ENCODE measurements at regions not wholly inside any gene's neighbourhood (a gene's known extent, or its start where the extent isn't known, plus 50 kb on each side); places are given as distances from the start of the nearest gene placed in this dataset.

DNA sequence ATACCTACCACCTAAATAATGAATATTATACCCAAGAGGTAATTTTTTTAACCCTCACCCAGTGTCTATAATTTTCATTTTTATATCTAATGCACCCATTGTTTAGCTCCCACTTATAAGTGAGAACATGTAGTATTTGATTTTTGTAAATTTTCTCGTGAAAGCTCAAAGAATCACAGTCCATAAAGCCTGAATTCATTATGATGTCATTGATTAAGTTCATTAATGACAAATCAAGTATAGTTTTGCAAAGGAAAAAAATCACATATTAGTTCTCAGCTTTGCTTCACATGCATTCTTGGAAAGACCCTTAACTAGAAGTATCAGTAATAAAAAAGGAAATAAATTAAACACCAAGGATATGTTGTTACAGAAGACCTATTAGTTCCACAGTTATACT, 425.3 kb upstream of the UBE2E2 start:
- TF ChIP-seq ZNF232 (CRISPR knock-in tag; IDR thresholded peaks at IDR 0.05) = no peak
- no peak for TF ChIP-seq MITF (IDR thresholded peaks at IDR 0.05)
- TF ChIP-seq MAFF (IDR thresholded peaks at IDR 0.05; ENCODE audit: low read length) = no peak
- no peak for TF ChIP-seq KLF10 (CRISPR knock-in tag; IDR thresholded peaks at IDR 0.05)
- TF ChIP-seq CREB1 (IDR thresholded peaks at IDR 0.05) = no peak
- TF ChIP-seq CREB1 (CRISPR knock-in tag; IDR thresholded peaks at IDR 0.05) = no peak
- no peak for TF ChIP-seq KAT7 (CRISPR knock-in tag; IDR thresholded peaks at IDR 0.05; ENCODE audit: borderline replicate concordance)
- no peak for TF ChIP-seq CEBPB (tag; IDR thresholded peaks at IDR 0.05)
- TF ChIP-seq MAX (CRISPR knock-in tag; IDR thresholded peaks at IDR 0.05) = no peak
- no peak for TF ChIP-seq RFX5 (IDR thresholded peaks at IDR 0.05; ENCODE audit: low read depth, low read length)
- TF ChIP-seq, protein P1, sequence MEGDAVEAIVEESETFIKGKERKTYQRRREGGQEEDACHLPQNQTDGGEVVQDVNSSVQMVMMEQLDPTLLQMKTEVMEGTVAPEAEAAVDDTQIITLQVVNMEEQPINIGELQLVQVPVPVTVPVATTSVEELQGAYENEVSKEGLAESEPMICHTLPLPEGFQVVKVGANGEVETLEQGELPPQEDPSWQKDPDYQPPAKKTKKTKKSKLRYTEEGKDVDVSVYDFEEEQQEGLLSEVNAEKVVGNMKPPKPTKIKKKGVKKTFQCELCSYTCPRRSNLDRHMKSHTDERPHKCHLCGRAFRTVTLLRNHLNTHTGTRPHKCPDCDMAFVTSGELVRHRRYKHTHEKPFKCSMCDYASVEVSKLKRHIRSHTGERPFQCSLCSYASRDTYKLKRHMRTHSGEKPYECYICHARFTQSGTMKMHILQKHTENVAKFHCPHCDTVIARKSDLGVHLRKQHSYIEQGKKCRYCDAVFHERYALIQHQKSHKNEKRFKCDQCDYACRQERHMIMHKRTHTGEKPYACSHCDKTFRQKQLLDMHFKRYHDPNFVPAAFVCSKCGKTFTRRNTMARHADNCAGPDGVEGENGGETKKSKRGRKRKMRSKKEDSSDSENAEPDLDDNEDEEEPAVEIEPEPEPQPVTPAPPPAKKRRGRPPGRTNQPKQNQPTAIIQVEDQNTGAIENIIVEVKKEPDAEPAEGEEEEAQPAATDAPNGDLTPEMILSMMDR (IDR thresholded peaks at IDR 0.05 in 2 of 3, conservative IDR thresholded peaks at IDR 0.05 in 1 of 3; ENCODE audit: insufficient read depth in 2 of 3, low read depth in 1 of 3, low read length in 3 of 3) = no peak
- TF ChIP-seq CREM (IDR thresholded peaks at IDR 0.05; ENCODE audit: low read depth) = no peak
- TF ChIP-seq, protein P2, sequence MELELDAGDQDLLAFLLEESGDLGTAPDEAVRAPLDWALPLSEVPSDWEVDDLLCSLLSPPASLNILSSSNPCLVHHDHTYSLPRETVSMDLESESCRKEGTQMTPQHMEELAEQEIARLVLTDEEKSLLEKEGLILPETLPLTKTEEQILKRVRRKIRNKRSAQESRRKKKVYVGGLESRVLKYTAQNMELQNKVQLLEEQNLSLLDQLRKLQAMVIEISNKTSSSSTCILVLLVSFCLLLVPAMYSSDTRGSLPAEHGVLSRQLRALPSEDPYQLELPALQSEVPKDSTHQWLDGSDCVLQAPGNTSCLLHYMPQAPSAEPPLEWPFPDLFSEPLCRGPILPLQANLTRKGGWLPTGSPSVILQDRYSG (tag; conservative IDR thresholded peaks at IDR 0.05; ENCODE audit: low read depth) = no peak
